Stimulated activated CD8-positive, alpha-beta memory T cell treated with anti-CD3 and anti-CD28 coated beads, Interleukin-15, amount 100 ng/mL, for 48 hours (primary cell): ENCODE measurements at regions not wholly inside any gene's neighbourhood (a gene's known extent, or its start where the extent isn't known, plus 50 kb on each side); places are given as distances from the start of the nearest gene placed in this dataset.

Source experiments
- DNase-seq, 2 donors: peaks; one replicate each; pipeline ENCODE4 v3.0.0-alpha.2; 2020; ENCODE audit warnings: low read depth in 2 of 2

- no peak for DNase-seq
Observed at GRCh38 chr16:5603836-5604235, 506.2 kb upstream of the EEF2KMT start.

- no peak for DNase-seq
Observed at GRCh38 chr16:5601957-5602356, 504.4 kb upstream of the EEF2KMT start.

- DNase-seq: no peak
Observed at GRCh38 chr16:5598793-5599192, 501.2 kb upstream of the EEF2KMT start.

- DNase-seq: no peak
Observed at GRCh38 chr16:5595849-5596248, 498.3 kb upstream of the EEF2KMT start.

GRCh38 chr16:5590416-5590815 is 492.8 kb upstream of the EEF2KMT start:
- DNase-seq: no peak

- DNase-seq: no peak
Observed at GRCh38 chr16:5589812-5590373, 492.3 kb upstream of the EEF2KMT start.

GRCh38 chr16:5584109-5584508 is 486.5 kb upstream of the EEF2KMT start:
- DNase-seq: no peak

- DNase-seq: no peak
Observed at GRCh38 chr16:5582529-5582928, 484.9 kb upstream of the EEF2KMT start.

GRCh38 chr16:5581908-5582307 is 484.3 kb upstream of the EEF2KMT start:
- DNase-seq: no peak

- DNase-seq: no peak
Observed at GRCh38 chr16:5581428-5581827, 483.8 kb upstream of the EEF2KMT start.

GRCh38 chr16:5580772-5581171 is 483.2 kb upstream of the EEF2KMT start:
- no peak for DNase-seq

- DNase-seq: no peak
Observed at GRCh38 chr16:5580296-5580695, 482.7 kb upstream of the EEF2KMT start.

- DNase-seq: no peak
Observed at GRCh38 chr16:5578980-5579379, 481.4 kb upstream of the EEF2KMT start.

- no peak for DNase-seq
Observed at GRCh38 chr16:5577463-5577862, 479.9 kb upstream of the EEF2KMT start.

GRCh38 chr16:5575646-5576245 is 478.2 kb upstream of the EEF2KMT start:
- no peak for DNase-seq

- DNase-seq: no peak
Observed at GRCh38 chr16:5575121-5575520, 477.5 kb upstream of the EEF2KMT start.

GRCh38 chr16:5572056-5572455 is 474.5 kb upstream of the EEF2KMT start:
- no peak for DNase-seq

- no peak for DNase-seq
Observed at GRCh38 chr16:5571446-5571845, 473.9 kb upstream of the EEF2KMT start.

GRCh38 chr16:5561800-5562199 is 464.2 kb upstream of the EEF2KMT start:
- no peak for DNase-seq

- no peak for DNase-seq
Observed at GRCh38 chr16:5560084-5560483, 462.5 kb upstream of the EEF2KMT start.

GRCh38 chr16:5557966-5558365 is 460.4 kb upstream of the EEF2KMT start:
- DNase-seq: no peak

GRCh38 chr16:5557448-5557847 is 459.9 kb upstream of the EEF2KMT start:
- DNase-seq: no peak

- no peak for DNase-seq
Observed at GRCh38 chr16:5556158-5556810, 458.7 kb upstream of the EEF2KMT start.

GRCh38 chr16:5551909-5552308 is 454.3 kb upstream of the EEF2KMT start:
- DNase-seq: no peak
